HFFc6 (cell line): ENCODE measurements at regions not wholly inside any gene's neighbourhood (a gene's known extent, or its start where the extent isn't known, plus 50 kb on each side); places are given as distances from the start of the nearest gene placed in this dataset.

Source experiments
- DNase-seq: peaks from one replicate; pipeline ENCODE4 v3.0.0-alpha.2; 2018
- H3K27ac Mint-ChIP-seq: 2 replicates; pipeline ENCODE4 v1.8.0; 2020; ENCODE audit warnings: mild to moderate bottlenecking, mixed read lengths
- H3K27me3 Mint-ChIP-seq: 2 replicates; pipeline ENCODE4 v1.8.0; 2021; ENCODE audit warnings: mild to moderate bottlenecking, moderate library complexity, mixed read lengths; ENCODE audit not compliant: insufficient read depth
- H3K36me3 Mint-ChIP-seq: 2 replicates; pipeline ENCODE4 v1.8.0; 2021; ENCODE audit warnings: low read depth, mixed read lengths
- H3K4me1 Mint-ChIP-seq: 2 replicates; pipeline ENCODE4 v1.8.0; 2020; ENCODE audit warnings: low read depth, mixed read lengths
- H3K4me3 Mint-ChIP-seq: 2 replicates; pipeline ENCODE4 v1.8.0; 2020; ENCODE audit warnings: mild to moderate bottlenecking, moderate library complexity, mixed read lengths
- H3K9me3 Mint-ChIP-seq: 2 replicates; pipeline ENCODE4 v1.8.0; 2020; ENCODE audit warnings: mild to moderate bottlenecking, mixed read lengths
- TF ChIP-seq, protein P1 (sequence below): fragments of 200-600 bp; sonication (generic); IDR thresholded peaks from 2 replicates; pipeline ENCODE4 v1.5.0; 2021; ENCODE audit warnings: antibody characterized with exemption, mild to moderate bottlenecking

DNA sequence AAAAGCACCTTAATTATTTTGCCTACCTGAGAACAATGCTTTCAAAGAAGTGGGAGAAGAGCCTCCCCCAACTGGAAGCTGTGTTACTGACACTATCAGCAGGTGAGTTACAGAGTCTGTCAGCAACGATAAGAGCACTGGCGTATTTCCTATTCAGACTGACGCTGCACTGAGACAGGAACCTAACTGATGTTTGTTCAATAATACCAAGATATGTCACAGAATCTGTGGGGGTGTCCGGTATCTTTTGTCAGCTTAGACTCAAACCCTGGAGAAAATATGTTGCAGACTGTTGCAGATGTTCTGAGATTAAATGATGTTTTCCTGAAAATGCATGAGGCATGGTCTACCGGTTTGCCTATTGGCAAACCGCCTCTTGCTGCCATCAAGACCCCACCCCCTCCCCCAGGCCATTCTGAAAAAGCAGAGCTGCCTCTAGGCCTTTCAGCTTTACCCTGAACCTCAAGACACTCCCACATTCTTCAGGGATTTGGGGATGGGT lies 115.2 kb upstream of the KIT start:
- Mint-ChIP-seq H3K9me3 (no peaks in the 10 kb centered on the region), H3K4me3 (peak overlapping the region; percentile 68), H3K27ac (peak overlapping the region; percentile 87), H3K36me3 (no peaks in the 10 kb centered on the region), H3K4me1 (peaks cover 50% of the 10 kb centered on the region), H3K27me3 (peaks cover 11% of the 10 kb centered on the region)
- TF ChIP-seq, protein P1, sequence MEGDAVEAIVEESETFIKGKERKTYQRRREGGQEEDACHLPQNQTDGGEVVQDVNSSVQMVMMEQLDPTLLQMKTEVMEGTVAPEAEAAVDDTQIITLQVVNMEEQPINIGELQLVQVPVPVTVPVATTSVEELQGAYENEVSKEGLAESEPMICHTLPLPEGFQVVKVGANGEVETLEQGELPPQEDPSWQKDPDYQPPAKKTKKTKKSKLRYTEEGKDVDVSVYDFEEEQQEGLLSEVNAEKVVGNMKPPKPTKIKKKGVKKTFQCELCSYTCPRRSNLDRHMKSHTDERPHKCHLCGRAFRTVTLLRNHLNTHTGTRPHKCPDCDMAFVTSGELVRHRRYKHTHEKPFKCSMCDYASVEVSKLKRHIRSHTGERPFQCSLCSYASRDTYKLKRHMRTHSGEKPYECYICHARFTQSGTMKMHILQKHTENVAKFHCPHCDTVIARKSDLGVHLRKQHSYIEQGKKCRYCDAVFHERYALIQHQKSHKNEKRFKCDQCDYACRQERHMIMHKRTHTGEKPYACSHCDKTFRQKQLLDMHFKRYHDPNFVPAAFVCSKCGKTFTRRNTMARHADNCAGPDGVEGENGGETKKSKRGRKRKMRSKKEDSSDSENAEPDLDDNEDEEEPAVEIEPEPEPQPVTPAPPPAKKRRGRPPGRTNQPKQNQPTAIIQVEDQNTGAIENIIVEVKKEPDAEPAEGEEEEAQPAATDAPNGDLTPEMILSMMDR = no peak
- DNase-seq = no peak

DNA sequence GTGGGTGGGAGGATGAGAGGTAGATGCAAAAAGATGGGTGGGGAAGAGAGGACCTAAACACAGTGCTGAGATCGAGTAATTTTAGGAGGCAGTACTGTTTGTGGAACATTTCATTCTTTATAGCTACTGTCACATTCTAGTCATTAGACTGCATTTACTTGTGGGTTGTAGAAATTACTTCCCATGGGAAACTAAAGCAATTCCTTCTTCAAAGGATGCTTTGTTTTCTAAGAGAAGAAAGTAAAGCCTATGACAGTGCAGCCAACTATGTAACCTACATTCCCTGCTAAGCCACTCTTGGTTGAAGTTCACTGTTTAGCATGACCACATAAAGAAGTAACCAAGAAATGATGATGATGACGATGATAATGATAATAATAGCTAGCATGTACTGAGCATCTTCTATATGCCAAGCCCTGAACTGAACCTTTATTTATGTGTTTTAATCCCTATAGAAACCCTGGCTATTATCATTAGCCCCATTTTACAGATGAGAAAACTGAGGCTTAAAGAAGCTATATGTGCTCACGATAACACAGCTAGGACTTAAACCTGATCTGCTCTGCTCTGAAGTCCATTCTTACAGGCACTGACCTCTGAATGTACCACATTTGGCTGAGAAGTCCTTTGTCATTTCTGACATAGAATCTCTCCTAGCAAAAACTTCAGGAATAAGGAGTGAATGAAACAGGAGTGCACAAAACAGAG lies 114.5 kb upstream of the KIT start:
- Mint-ChIP-seq H3K36me3 (no peaks in the 10 kb centered on the region), H3K27me3 (peaks cover 11% of the 10 kb centered on the region), H3K4me1 (peaks cover 55% of the 10 kb centered on the region), H3K4me3 (no peak overlapping the region), H3K9me3 (no peaks in the 10 kb centered on the region), H3K27ac (peak overlapping the region; percentile 87; the same call in 1 of the 2 replicates)
- DNase-seq = peak; percentile 96
- TF ChIP-seq, protein P1 = no peak

DNA sequence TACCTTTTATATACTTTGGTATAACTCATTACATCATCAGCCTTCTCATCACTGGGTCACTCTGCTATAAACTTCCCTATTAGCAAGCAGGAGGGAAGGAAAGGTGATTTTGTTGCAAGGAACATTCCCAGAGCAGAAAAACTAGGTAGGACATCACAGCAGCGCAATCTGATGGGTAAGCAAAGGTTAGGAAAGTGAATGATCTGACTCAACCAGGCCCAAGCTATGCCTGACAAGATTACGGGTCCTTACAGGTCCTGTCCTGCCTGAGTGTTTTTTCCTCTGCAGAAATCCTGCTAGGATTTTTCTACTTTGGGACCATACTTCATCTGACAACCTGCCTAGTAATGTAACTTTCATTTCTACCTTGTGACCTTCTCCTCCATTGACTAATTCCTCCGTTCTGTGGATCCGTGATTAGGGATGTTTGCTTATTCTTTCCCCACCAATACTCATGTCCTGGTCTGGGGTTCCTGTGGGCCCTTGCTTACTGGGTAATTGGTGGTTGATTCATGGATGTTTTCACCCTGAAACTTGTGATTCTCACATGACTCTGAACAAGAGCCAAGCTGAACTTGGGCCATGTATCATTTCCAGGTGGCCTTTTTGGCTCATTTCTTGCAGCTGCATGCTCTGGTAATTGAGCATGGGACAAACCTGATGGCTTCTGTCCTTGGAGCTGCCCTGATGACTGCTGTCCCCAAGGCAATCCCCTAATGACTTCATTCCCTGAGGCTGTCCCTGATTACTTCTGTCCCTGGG lies 111.9 kb upstream of the KIT start:
- TF ChIP-seq, protein P1 = no peak
- DNase-seq = no peak
- H3K27ac Mint-ChIP-seq = peak overlapping the region; percentile 19; the same call in 1 of the 2 replicates

DNA sequence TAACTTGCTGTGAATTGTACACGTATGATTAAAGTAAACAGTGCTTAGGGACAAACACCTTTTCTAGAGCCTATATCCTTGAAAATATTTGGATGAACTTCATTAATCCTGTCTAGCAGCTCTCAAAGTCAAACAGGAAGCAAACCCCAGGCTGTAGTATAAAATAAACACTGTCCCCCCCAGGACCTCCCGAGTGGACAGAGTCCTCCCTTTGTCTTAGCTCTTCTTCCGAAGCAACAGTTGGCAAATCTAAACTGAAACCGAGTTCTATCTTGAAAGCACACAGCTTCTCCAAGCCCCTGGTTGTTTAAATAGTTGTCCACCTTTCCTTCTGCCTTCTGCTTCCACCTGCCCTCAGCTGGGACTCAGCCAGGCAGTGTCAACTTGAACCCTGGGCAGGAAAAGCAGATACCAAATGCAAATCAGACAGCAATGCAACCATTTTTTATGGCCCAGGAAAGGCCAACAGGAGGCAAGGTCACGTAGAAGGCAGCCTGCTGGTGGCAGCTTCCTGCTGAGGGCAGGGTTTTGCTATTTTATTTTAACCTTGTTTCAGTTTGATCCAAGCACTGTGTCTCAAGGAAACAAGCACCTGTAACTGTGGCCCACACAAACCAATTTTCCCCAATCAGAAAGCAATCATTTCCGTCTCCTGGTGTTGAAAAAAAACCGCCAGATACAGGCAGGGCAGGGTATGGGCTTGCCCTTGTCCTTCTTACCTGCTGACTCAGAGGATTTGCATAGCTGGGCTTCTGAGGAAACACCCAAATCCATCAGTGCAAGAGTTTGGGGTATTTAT lies 110.3 kb upstream of the KIT start:
- Mint-ChIP-seq H3K4me3 (no peak overlapping the region), H3K27me3 (peaks cover 14% of the 10 kb centered on the region), H3K36me3 (no peaks in the 10 kb centered on the region), H3K9me3 (no peaks in the 10 kb centered on the region), H3K27ac (no peak overlapping the region), H3K4me1 (peaks cover 34% of the 10 kb centered on the region)
- DNase-seq = no peak
- TF ChIP-seq, protein P1 = no peak

More for the DNA sequence above, 111.9 kb upstream of the KIT start:
- Mint-ChIP-seq H3K27me3 (peaks cover 14% of the 10 kb centered on the region), H3K4me1 (peaks cover 45% of the 10 kb centered on the region), H3K4me3 (no peak overlapping the region), H3K36me3 (no peaks in the 10 kb centered on the region), H3K9me3 (no peaks in the 10 kb centered on the region)

DNA sequence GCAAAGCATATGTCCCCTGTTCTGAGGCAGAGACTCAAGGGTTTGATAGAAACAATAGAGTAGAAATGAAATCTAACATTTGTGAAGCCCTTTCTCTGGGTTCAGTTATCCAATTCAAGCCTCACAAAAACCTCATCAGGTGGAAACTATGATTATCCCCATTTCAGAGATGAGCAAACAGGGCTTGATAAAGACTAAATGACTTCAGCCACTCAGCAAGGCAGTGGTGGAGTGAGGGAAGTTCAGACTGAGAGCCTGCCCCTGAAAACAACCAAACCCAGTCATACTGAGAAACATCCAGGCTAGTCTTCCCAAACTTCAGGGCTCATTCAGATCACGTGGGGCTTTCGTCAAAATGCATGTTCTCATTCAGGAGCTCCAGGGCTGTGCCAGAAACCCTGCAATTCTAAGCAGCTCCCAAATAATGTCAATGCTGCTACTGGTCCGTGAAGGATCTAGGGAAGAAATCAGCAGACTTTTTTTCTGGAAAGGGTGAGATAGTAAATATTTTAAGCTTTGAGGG lies 109.6 kb upstream of the KIT start:
- H3K4me3 Mint-ChIP-seq = no peak overlapping the region
- peaks cover 14% of the 10 kb centered on the region for H3K27me3 Mint-ChIP-seq
- TF ChIP-seq, protein P1 = no peak
- peaks cover 35% of the 10 kb centered on the region for H3K4me1 Mint-ChIP-seq
- H3K9me3 Mint-ChIP-seq = no peaks in the 10 kb centered on the region
- DNase-seq = no peak
- H3K36me3 Mint-ChIP-seq = no peaks in the 10 kb centered on the region; the same call in 1 of the 2 replicates
- no peak overlapping the region for H3K27ac Mint-ChIP-seq
